ENCODE measurements at regions not wholly inside any gene's neighbourhood (a gene's known extent, or its start where the extent isn't known, plus 50 kb on each side); places are given as distances from the start of the nearest gene placed in this dataset.
"Not testable (repeated sequence)": the region's sequence is repeated elsewhere in the genome, so short reads cannot be mapped to it uniquely, and the experiment has no call there.

- TF ChIP-seq, protein P1, sequence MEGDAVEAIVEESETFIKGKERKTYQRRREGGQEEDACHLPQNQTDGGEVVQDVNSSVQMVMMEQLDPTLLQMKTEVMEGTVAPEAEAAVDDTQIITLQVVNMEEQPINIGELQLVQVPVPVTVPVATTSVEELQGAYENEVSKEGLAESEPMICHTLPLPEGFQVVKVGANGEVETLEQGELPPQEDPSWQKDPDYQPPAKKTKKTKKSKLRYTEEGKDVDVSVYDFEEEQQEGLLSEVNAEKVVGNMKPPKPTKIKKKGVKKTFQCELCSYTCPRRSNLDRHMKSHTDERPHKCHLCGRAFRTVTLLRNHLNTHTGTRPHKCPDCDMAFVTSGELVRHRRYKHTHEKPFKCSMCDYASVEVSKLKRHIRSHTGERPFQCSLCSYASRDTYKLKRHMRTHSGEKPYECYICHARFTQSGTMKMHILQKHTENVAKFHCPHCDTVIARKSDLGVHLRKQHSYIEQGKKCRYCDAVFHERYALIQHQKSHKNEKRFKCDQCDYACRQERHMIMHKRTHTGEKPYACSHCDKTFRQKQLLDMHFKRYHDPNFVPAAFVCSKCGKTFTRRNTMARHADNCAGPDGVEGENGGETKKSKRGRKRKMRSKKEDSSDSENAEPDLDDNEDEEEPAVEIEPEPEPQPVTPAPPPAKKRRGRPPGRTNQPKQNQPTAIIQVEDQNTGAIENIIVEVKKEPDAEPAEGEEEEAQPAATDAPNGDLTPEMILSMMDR (IDR thresholded peaks at IDR 0.05; ENCODE audit: extremely low read depth in 1 of 2, insufficient read depth in 1 of 2, low read depth in 1 of 2, low read length in 2 of 2): not testable (repeated sequence)
- TF ChIP-seq GATA2 (IDR thresholded peaks at IDR 0.05; ENCODE audit: insufficient read depth, insufficient read length, low read depth, low read length); EZH2 (IDR thresholded peaks at IDR 0.05; ENCODE audit: borderline replicate concordance, low read depth, low read length, severe bottlenecking); POLR2A (IDR thresholded peaks at IDR 0.05; ENCODE audit: low read depth, low read length); POLR2AphosphoS5 (IDR thresholded peaks at IDR 0.05; ENCODE audit: insufficient read depth, low read depth, low read length); JUN (IDR thresholded peaks at IDR 0.05; ENCODE audit: borderline replicate concordance, insufficient read depth, insufficient read length, low read depth); MYC (IDR thresholded peaks at IDR 0.05; ENCODE audit: low read depth, low read length); FOS (IDR thresholded peaks at IDR 0.05; ENCODE audit: borderline replicate concordance, insufficient read depth, low read length): not testable (repeated sequence)
- TF ChIP-seq, protein P2, sequence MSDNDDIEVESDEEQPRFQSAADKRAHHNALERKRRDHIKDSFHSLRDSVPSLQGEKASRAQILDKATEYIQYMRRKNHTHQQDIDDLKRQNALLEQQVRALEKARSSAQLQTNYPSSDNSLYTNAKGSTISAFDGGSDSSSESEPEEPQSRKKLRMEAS (IDR thresholded peaks at IDR 0.05; ENCODE audit: insufficient read depth, insufficient read length): not testable (repeated sequence)
Observed at GRCh38 chr4:158963282-158963681, 139.6 kb upstream of the RAPGEF2 start.
